ENCODE measurements at regions not wholly inside any gene's neighbourhood (a gene's known extent, or its start where the extent isn't known, plus 50 kb on each side); places are given as distances from the start of the nearest gene placed in this dataset.

DNA sequence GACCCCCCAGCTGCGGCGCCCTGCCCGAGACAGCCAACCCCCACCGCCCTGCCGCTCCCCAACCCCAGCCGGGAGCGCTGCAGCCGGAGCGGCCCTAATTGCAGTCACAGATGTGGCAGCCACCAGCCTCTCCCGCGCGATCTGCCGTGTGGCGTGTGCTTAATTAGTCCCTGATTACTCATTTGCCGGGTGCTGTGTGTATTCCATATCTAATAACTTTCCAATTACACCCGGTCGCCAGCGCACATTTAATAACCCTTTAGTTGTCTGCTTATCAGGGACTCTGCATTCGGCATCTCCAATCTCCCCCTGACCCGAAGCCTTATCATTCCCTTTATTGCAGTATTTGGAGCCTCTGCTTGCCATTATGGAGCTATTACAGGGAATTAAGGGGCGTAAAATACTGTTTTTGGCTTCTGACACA lies 236.7 kb upstream of the CIBAR2 start:
- TF ChIP-seq, protein P1, sequence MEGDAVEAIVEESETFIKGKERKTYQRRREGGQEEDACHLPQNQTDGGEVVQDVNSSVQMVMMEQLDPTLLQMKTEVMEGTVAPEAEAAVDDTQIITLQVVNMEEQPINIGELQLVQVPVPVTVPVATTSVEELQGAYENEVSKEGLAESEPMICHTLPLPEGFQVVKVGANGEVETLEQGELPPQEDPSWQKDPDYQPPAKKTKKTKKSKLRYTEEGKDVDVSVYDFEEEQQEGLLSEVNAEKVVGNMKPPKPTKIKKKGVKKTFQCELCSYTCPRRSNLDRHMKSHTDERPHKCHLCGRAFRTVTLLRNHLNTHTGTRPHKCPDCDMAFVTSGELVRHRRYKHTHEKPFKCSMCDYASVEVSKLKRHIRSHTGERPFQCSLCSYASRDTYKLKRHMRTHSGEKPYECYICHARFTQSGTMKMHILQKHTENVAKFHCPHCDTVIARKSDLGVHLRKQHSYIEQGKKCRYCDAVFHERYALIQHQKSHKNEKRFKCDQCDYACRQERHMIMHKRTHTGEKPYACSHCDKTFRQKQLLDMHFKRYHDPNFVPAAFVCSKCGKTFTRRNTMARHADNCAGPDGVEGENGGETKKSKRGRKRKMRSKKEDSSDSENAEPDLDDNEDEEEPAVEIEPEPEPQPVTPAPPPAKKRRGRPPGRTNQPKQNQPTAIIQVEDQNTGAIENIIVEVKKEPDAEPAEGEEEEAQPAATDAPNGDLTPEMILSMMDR (IDR thresholded peaks at IDR 0.05), result no peak
- no peak for TF ChIP-seq POLR2AphosphoS5 (IDR thresholded peaks at IDR 0.05)
- TF ChIP-seq EP300 (IDR thresholded peaks at IDR 0.05; ENCODE audit: low read depth), result no peak
- no peak for TF ChIP-seq POLR2A (IDR thresholded peaks at IDR 0.05)
